Subcutaneous abdominal adipose tissue (tissue), 5 donors: ENCODE measurements at regions not wholly inside any gene's neighbourhood (a gene's known extent, or its start where the extent isn't known, plus 50 kb on each side); places are given as distances from the start of the nearest gene placed in this dataset.

Experiments
- H3K27ac ChIP-seq: one replicate; pipeline ENCODE4 v1.7.0; 2013; ENCODE audit warnings: low read depth, mild to moderate bottlenecking, inconsistent platforms, low read length, moderate library complexity
- H3K27me3 ChIP-seq, 5 donors: one replicate each; pipeline ENCODE4 v1.7.0; 2013; ENCODE audit warnings: low read length in 5 of 5, inconsistent platforms in 1 of 5; ENCODE audit not compliant: control insufficient read depth in 5 of 5, insufficient read depth in 4 of 5
- H3K36me3 ChIP-seq, 5 donors: one replicate each; pipeline ENCODE4 v1.7.0; 2013; ENCODE audit warnings: low read length in 5 of 5; ENCODE audit not compliant: control insufficient read depth in 5 of 5, insufficient read depth in 5 of 5
- H3K4me1 ChIP-seq, 5 donors: one replicate each; pipeline ENCODE4 v1.7.0; 2013; ENCODE audit warnings: low read length in 5 of 5, mild to moderate bottlenecking in 3 of 5, moderate library complexity in 1 of 5; ENCODE audit not compliant: control insufficient read depth in 5 of 5, insufficient read depth in 5 of 5
- H3K4me3 ChIP-seq, 5 donors: one replicate each; pipeline ENCODE4 v1.7.0; 2013; ENCODE audit warnings: low read length in 5 of 5, low read depth in 1 of 5
- H3K9ac ChIP-seq, 5 donors: one replicate each; pipeline ENCODE4 v1.7.0; 2013; ENCODE audit warnings: low read length in 5 of 5, mild to moderate bottlenecking in 4 of 5, moderate library complexity in 3 of 5
- H3K9me3 ChIP-seq, 5 donors: one replicate each; pipeline ENCODE4 v1.7.0; 2013; ENCODE audit warnings: low read length in 5 of 5; ENCODE audit not compliant: control insufficient read depth in 5 of 5
- donor health status: healthy.
- donor health status: healthy.
- donor health status: healthy.
- donor health status: healthy.
- donor health status: healthy.

GRCh38 chr17:63262751-63263476, 183.2 kb downstream of the CYB561 start:
- no peaks in the 10 kb centered on the region for H3K9me3 ChIP-seq
- H3K27me3 ChIP-seq, result no peaks in the 10 kb centered on the region
- no peak overlapping the region for H3K27ac ChIP-seq
- H3K4me3 ChIP-seq, result no peak overlapping the region
- no peak overlapping the region for H3K9ac ChIP-seq
- H3K4me1 ChIP-seq, result no peaks in the 10 kb centered on the region
- H3K36me3 ChIP-seq, result peaks cover 0 to 4% (median 0%) of the 10 kb centered on the region in 5 donors

- peaks cover 0 to 11% (median 5%) of the 10 kb centered on the region in 5 donors for H3K36me3 ChIP-seq
- no peak overlapping the region for H3K27ac ChIP-seq
- no peak overlapping the region for H3K9ac ChIP-seq
- no peaks in the 10 kb centered on the region for H3K9me3 ChIP-seq
- H3K27me3 ChIP-seq, result no peaks in the 10 kb centered on the region
- H3K4me1 ChIP-seq, result no peaks in the 10 kb centered on the region
- no peak overlapping the region for H3K4me3 ChIP-seq
Measured at GRCh38 chr17:63265526-63265925, 180.6 kb downstream of the CYB561 start.

GRCh38 chr17:63267846-63268245, 178.3 kb downstream of the CYB561 start:
- H3K9ac ChIP-seq, result no peak overlapping the region
- H3K9me3 ChIP-seq, result peaks cover 0 to 2% (median 0%) of the 10 kb centered on the region in 5 donors
- H3K4me3 ChIP-seq, result no peak overlapping the region
- no peaks in the 10 kb centered on the region for H3K4me1 ChIP-seq
- peaks cover 0 to 11% (median 5%) of the 10 kb centered on the region in 5 donors for H3K36me3 ChIP-seq
- no peak overlapping the region for H3K27ac ChIP-seq
- no peaks in the 10 kb centered on the region for H3K27me3 ChIP-seq

- H3K4me3 ChIP-seq, result no peak overlapping the region
- peaks cover 0 to 11% (median 5%) of the 10 kb centered on the region in 5 donors for H3K36me3 ChIP-seq
- H3K9ac ChIP-seq, result no peak overlapping the region
- H3K4me1 ChIP-seq, result peaks cover 2 to 5% (median 5%) of the 10 kb centered on the region in 5 donors
- H3K9me3 ChIP-seq, result peaks cover 0 to 2% (median 0%) of the 10 kb centered on the region in 5 donors
- no peaks in the 10 kb centered on the region for H3K27me3 ChIP-seq
- H3K27ac ChIP-seq, result no peak overlapping the region
Measured at GRCh38 chr17:63268827-63269226, 177.3 kb downstream of the CYB561 start.

GRCh38 chr17:63270610-63271009, 175.5 kb downstream of the CYB561 start:
- Histone ChIP-seq H3K9ac (no peak overlapping the region), H3K27ac (no peak overlapping the region), H3K9me3 (peaks cover 0 to 2% (median 0%) of the 10 kb centered on the region in 5 donors), H3K36me3 (peaks cover 0 to 11% (median 5%) of the 10 kb centered on the region in 5 donors), H3K4me1 (peaks cover 2 to 19% (median 16%) of the 10 kb centered on the region in 5 donors), H3K4me3 (no peak overlapping the region), H3K27me3 (no peaks in the 10 kb centered on the region)

- peaks cover 0 to 2% (median 0%) of the 10 kb centered on the region in 5 donors for H3K36me3 ChIP-seq
- H3K4me1 ChIP-seq, result peaks cover 2 to 32% (median 20%) of the 10 kb centered on the region in 5 donors
- peaks cover 0 to 2% (median 0%) of the 10 kb centered on the region in 5 donors for H3K9me3 ChIP-seq
- H3K27me3 ChIP-seq, result no peaks in the 10 kb centered on the region
- no peak overlapping the region for H3K9ac ChIP-seq
- no peak overlapping the region for H3K4me3 ChIP-seq
- no peak overlapping the region for H3K27ac ChIP-seq
Measured at GRCh38 chr17:63274146-63274545, 172.0 kb downstream of the CYB561 start.

- H3K27ac ChIP-seq, result peak overlapping the region; percentile 25
- peaks cover 2 to 32% (median 20%) of the 10 kb centered on the region in 5 donors for H3K4me1 ChIP-seq
- H3K36me3 ChIP-seq, result no peaks in the 10 kb centered on the region
- no peak overlapping the region for H3K9ac ChIP-seq
- no peak overlapping the region for H3K4me3 ChIP-seq
- no peaks in the 10 kb centered on the region for H3K27me3 ChIP-seq
- peaks cover 0 to 2% (median 0%) of the 10 kb centered on the region in 5 donors for H3K9me3 ChIP-seq
Measured at GRCh38 chr17:63275318-63275970, 170.7 kb downstream of the CYB561 start.

GRCh38 chr17:63275971-63276745, 169.9 kb downstream of the CYB561 start:
- no peaks in the 10 kb centered on the region for H3K36me3 ChIP-seq
- H3K9ac ChIP-seq, result peak overlapping the region in 1 of 5 donors; percentile 11
- H3K9me3 ChIP-seq, result peaks cover 0 to 2% (median 0%) of the 10 kb centered on the region in 5 donors
- no peaks in the 10 kb centered on the region for H3K27me3 ChIP-seq
- H3K27ac ChIP-seq, result peak overlapping the region; percentile 42
- peaks cover 2 to 32% (median 20%) of the 10 kb centered on the region in 5 donors for H3K4me1 ChIP-seq
- no peak overlapping the region for H3K4me3 ChIP-seq

GRCh38 chr17:63276821-63277220, 169.3 kb downstream of the CYB561 start:
- Histone ChIP-seq H3K27me3 (no peaks in the 10 kb centered on the region), H3K27ac (peak overlapping the region; percentile 42), H3K36me3 (no peaks in the 10 kb centered on the region), H3K9me3 (peaks cover 0 to 2% (median 0%) of the 10 kb centered on the region in 5 donors), H3K4me1 (peaks cover 2 to 32% (median 20%) of the 10 kb centered on the region in 5 donors), H3K4me3 (no peak overlapping the region), H3K9ac (no peak overlapping the region)
